Adrenal gland (tissue), 9 donors: ENCODE measurements at regions not wholly inside any gene's neighbourhood (a gene's known extent, or its start where the extent isn't known, plus 50 kb on each side); places are given as distances from the start of the nearest gene placed in this dataset.
A peak's percentile ranks its signal among the peaks of the same experiment; 100 is the strongest.

Source experiments
- DNase-seq, 7 donors: peaks; one replicate each; pipeline ENCODE4 v3.0.0-alpha.2; 2019 to 2020
- H3K27ac ChIP-seq, 5 donors: fragments of 200-600 bp; sonication (generic) in 4 of 5; 1 replicate in 3 of 5; 2 replicates in 2 of 5; pipeline versions ENCODE4 v1.5.1 to v1.8.0; 2016 to 2020; ENCODE audit warnings: mild to moderate bottlenecking in 1 of 5
- H3K27me3 ChIP-seq: fragments of 200-600 bp; 2 replicates; pipeline ENCODE4 v1.8.0; 2021
- H3K36me3 ChIP-seq, 2 donors: fragments of 200-600 bp; replicated peaks in 1 of 2; 1 replicate in 1 of 2; 2 replicates in 1 of 2; pipeline versions ENCODE4 v1.5.1 to v1.8.0; 2018 to 2022
- H3K4me1 ChIP-seq, 2 donors: fragments of 200-600 bp; replicated peaks in 1 of 2; 1 replicate in 1 of 2; 2 replicates in 1 of 2; pipeline versions ENCODE4 v1.5.1 to v1.8.0; 2018 to 2021
- H3K4me3 ChIP-seq, 4 donors: fragments of 200-600 bp; sonication (generic) in 3 of 4; one replicate each; pipeline ENCODE4 v1.5.1; 2016 to 2018
- H3K9me3 ChIP-seq, 3 donors: fragments of 200-600 bp; sonication (generic) in 1 of 3; replicated peaks in 1 of 3; 1 replicate in 2 of 3; 2 replicates in 1 of 3; pipeline versions ENCODE4 v1.5.1 to v1.8.0; 2016 to 2021
- POLR2A ChIP-seq, 2 donors: fragments of 450-650 bp; IDR thresholded peaks; one replicate each; pipeline ENCODE4 v1.6.1; 2017; ENCODE audit warnings: antibody characterized with exemption in 2 of 2, mild to moderate bottlenecking in 2 of 2, moderate library complexity in 1 of 2
- WGBS, 4 donors: extraction: QIAGEN DNeasy Blood & Tissue Kit in 2 of 4; methylation state at CpG; one replicate each; pipeline versions ENCODE4 v1.1.5 to v1.1.7; 2013 to 2017; 5-methylcytosine and 5-hydroxymethylcytosine counted together
- intact Hi-C, 2 donors: fragments of 100-400 bp; cut with DNase I; formaldehyde crosslinking; loops; one replicate each; pipeline versions ENCODE4 v1.14.1 to v1.15.0; 2022 to 2023
- TF ChIP-seq, protein P1 (sequence below), 6 experiments: fragments of 450-650 bp in 4 of 6; fragments of 200-600 bp in 2 of 6; sonication (generic) in 1 of 6; IDR thresholded peaks; 1 replicate in 5 of 6; 2 replicates in 1 of 6; pipeline versions ENCODE4 v1.5.1 to v1.8.0; 2016 to 2021; ENCODE audit warnings: antibody characterized with exemption in 6 of 6, mild to moderate bottlenecking in 2 of 6, moderate library complexity in 1 of 6
- donor health status: healthy with polysubstance abuse.
- donor health status: Bipolar disorder and iron deficiency.
- donor health status: DM: yes; HTN: yes; CAD: no.
- donor health status: DM: no; HTN: no; CAD: no.
- donor health status: DM: no; HTN: no; CAD: no.

DNA sequence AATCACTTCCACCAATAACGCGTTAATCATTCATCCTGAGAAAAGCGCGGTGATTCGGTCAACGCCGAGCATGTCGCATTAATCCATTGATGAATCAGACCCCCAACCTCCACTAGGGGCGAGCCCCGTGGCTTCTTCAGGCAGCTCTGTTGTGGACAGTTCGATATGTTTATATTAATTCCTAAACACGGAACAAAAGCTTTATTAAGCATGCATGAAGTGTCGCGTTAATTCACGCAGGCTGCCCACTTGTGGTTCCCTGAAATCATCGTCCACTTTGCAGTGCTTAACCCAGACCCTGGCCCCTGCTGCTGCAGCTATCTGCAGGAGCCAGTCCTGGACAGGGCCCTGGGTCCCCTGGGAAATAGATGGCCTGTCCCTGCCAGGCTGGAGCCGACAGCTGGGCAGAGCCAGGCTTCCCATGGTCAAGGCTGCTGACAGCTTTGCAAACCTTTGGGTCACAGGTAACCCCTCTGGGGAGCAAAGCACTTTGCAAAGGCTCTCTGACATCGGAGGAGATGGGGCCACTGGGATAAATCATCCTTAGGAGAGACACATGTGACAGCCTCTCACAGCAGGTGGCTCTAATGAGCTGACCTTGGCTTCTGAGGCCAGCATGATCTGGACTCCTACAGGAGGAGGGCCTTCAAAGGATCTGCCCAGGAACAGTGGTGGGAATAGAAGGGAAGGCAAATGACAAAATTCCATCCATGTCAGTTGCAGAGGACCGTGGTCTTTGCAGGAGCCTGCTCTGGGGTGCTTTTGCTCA, 137.0 kb upstream of the AJAP1 start:
- H3K36me3 ChIP-seq: no peaks in the 10 kb centered on the region
- no peaks in the 10 kb centered on the region for H3K4me1 ChIP-seq
- no peak for DNase-seq
- no peak for TF ChIP-seq POLR2A (IDR thresholded peaks at IDR 0.05)
- TF ChIP-seq, protein P1, sequence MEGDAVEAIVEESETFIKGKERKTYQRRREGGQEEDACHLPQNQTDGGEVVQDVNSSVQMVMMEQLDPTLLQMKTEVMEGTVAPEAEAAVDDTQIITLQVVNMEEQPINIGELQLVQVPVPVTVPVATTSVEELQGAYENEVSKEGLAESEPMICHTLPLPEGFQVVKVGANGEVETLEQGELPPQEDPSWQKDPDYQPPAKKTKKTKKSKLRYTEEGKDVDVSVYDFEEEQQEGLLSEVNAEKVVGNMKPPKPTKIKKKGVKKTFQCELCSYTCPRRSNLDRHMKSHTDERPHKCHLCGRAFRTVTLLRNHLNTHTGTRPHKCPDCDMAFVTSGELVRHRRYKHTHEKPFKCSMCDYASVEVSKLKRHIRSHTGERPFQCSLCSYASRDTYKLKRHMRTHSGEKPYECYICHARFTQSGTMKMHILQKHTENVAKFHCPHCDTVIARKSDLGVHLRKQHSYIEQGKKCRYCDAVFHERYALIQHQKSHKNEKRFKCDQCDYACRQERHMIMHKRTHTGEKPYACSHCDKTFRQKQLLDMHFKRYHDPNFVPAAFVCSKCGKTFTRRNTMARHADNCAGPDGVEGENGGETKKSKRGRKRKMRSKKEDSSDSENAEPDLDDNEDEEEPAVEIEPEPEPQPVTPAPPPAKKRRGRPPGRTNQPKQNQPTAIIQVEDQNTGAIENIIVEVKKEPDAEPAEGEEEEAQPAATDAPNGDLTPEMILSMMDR (IDR thresholded peaks at IDR 0.05): no peak
- intact Hi-C loops: no loop called here
- no peaks in the 10 kb centered on the region for H3K27me3 ChIP-seq
- WGBS, 4 donors: 78 to 84% (median 81%) methylated on average over 17 to 19 of the region's 19 CpGs
- no peak overlapping the region for H3K27ac ChIP-seq
- H3K4me3 ChIP-seq: no peak overlapping the region
- no peaks in the 10 kb centered on the region for H3K9me3 ChIP-seq

DNA sequence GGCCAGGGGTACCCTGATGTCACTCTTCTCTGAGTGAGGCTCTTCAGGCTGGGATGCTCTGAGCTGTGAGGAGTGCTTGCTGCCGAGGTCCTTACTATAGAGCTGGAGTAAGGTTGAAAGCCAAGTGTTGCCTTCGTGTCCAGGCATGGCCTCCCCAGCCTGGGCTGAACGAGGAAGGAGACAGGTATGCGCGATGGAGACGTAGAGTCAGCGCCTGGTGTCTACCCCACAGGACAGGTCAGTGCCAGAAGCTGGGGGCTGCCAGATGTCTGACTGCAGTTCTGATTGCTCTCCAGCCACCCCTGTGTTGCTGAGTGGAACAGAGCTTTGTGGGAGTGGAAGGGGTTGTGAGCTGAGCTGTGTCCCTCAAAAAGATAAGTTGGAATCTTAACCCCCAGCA, 135.8 kb upstream of the AJAP1 start:
- intact Hi-C loops: no loop called here

DNA sequence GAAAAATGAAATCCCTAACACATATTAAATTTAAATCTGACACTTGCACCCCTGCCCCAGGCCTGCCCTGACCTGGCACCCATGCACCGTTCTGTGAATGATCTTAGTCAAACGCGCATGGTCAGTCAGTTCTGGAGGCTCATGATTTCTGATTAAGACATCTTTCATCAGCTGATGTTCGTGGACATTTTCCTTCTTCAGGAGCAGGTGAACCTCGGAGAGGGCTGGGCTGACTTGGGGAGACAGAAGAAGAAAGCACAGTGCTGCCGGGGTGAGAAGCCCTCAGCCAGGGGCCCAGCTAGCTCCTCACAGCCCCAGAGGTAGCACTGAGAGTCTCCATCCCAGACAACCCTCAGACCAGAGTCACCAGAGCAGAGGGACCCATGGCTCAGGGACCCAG, 134.5 kb upstream of the AJAP1 start:
- H3K27ac ChIP-seq: no peak overlapping the region
- DNase-seq: peak in 1 of 7 donors; percentile 20
- 84 to 93% (median 89%) methylated on average over 5 to 6 of the region's 6 CpGs for WGBS, 4 donors
- H3K4me3 ChIP-seq: no peak overlapping the region
- H3K9me3 ChIP-seq: no peaks in the 10 kb centered on the region
- TF ChIP-seq POLR2A (IDR thresholded peaks at IDR 0.05): no peak
- TF ChIP-seq, protein P1 (IDR thresholded peaks at IDR 0.05): no peak
- no peaks in the 10 kb centered on the region for H3K27me3 ChIP-seq
- no peaks in the 10 kb centered on the region for H3K4me1 ChIP-seq
- intact Hi-C loops: no loop called here
- no peaks in the 10 kb centered on the region for H3K36me3 ChIP-seq

More for the DNA sequence above, 135.8 kb upstream of the AJAP1 start:
- DNase-seq: peak in 1 of 7 donors; percentile 7
- no peaks in the 10 kb centered on the region for H3K9me3 ChIP-seq
- 89 to 93% (median 92%) methylated on average over 7 of the region's 7 CpGs for WGBS, 4 donors
- H3K4me3 ChIP-seq: no peak overlapping the region
- TF ChIP-seq, protein P1 (IDR thresholded peaks at IDR 0.05): no peak
- no peak for TF ChIP-seq POLR2A (IDR thresholded peaks at IDR 0.05)
- no peaks in the 10 kb centered on the region for H3K4me1 ChIP-seq
- H3K36me3 ChIP-seq: no peaks in the 10 kb centered on the region
- H3K27ac ChIP-seq: no peak overlapping the region
- H3K27me3 ChIP-seq: no peaks in the 10 kb centered on the region

DNA sequence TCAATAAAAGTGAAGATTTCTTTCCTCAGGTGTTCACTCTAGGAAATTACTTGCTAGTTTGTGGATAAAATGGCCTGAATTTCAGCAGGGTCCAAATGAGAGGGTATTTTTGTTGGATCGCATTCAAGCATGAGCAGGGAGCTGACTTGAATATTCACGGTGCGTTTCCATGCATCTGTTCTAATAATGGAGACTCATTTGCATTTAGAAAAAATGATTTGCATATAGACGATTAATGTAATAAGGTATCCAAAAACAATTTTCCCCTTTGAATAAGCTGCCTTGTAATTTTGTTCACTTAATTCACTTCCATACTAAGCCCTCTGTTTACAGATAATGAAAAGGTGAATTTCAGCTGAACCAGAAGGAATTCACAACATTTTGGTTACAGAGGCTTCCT, 130.9 kb upstream of the AJAP1 start:
- no peak for DNase-seq
- H3K4me1 ChIP-seq: no peaks in the 10 kb centered on the region
- H3K27ac ChIP-seq: no peak overlapping the region
- intact Hi-C loops: no loop called here
- no peak overlapping the region for H3K4me3 ChIP-seq
- H3K36me3 ChIP-seq: no peaks in the 10 kb centered on the region
- TF ChIP-seq POLR2A (IDR thresholded peaks at IDR 0.05): no peak
- TF ChIP-seq, protein P1 (IDR thresholded peaks at IDR 0.05): no peak
- H3K9me3 ChIP-seq: no peaks in the 10 kb centered on the region
- no peaks in the 10 kb centered on the region for H3K27me3 ChIP-seq
- 67 to 79% (median 70%) methylated on average over 4 of the region's 4 CpGs for WGBS, 4 donors
